H54 (cell line): ENCODE measurements at regions not wholly inside any gene's neighbourhood (a gene's known extent, or its start where the extent isn't known, plus 50 kb on each side); places are given as distances from the start of the nearest gene placed in this dataset.

Experiments used
- DNase-seq: peaks from one replicate; pipeline ENCODE4 v3.0.0; 2011; ENCODE audit warnings: low spot score, mixed read lengths; ENCODE audit not compliant: insufficient read length
- FAIRE-seq: peaks from 3 replicates; lab custom pipeline; 2011; peaks lifted over from hg19 to GRCh38; lab: Jason Lieb, UNC
- POLR2A ChIP-seq: IDR thresholded peaks from 2 replicates; pipeline ENCODE4 v1.6.1; 2011; ENCODE audit warnings: low read depth, mild to moderate bottlenecking, low read length

- DNase-seq (no peak), FAIRE-seq (no peak)
- no peak for TF ChIP-seq POLR2A
These were observed 192.8 kb upstream of the TSC22D1 start for GRCh38 chr13:44768775-44769581.

- FAIRE-seq (no peak), DNase-seq (no peak)
- TF ChIP-seq POLR2A, result no peak
These were observed 192.1 kb upstream of the TSC22D1 start for GRCh38 chr13:44768239-44768638.

DNA sequence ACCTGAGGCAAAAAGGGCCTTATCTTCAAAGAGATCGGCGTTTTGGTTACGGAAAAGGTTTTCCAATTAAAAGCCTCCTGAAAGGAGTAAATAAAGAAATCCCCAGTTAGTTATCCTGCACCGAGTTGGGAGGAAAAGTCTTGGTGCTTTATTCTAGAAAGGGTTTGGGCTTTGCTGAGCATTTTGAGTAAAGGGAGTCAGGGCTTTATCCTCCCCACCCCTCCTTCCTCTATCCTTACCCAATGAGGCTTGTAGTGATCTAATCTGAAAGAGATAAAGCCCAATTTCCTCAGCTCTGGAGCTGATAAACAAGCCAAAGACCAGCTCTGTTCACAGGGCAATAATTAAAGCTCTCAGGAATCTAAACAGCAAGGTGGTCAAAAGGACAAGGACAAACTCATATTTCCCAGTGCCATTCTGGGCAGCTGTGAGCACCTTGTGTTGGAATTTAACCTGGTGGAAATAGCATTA lies 188.9 kb upstream of the TSC22D1 start:
- FAIRE-seq (no peak), DNase-seq (no peak)
- no peak for TF ChIP-seq POLR2A

- DNase-seq (no peak), FAIRE-seq (no peak)
- no peak for TF ChIP-seq POLR2A
These were observed 188.2 kb upstream of the TSC22D1 start for GRCh38 chr13:44764302-44764692.

DNA sequence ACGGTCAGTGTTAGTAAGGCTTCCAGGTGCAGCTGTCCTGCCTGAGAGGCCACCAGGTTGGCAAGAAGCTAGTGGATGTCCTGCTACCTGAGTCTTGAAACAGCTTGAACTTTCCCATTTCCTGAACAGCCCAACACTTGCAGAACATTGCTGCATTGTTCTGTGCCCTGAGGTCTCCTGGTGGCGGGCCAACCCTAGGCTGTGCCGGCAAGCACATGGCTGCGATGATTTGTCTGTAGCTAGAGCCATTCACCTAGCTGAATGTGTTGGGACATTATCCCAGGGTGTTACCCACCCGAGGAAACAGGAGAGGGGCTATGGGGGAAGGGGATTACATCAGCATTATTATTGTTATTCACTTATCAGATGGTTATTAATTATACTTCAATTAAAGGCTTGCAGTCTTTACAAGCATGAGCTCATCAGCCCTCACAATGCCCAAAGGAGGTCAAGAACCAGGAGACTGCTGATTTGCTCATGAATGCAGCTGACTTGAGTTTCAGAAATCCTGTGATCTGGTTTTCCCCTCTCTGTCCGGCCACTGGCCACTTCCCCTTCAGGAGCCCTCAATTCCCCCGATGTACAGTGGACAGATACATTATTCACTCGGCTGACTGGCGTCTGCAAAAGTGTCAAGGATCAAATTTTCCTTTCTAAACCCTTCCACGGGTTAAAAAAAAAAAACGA lies 187.6 kb upstream of the TSC22D1 start:
- FAIRE-seq, result no peak
- no peak for DNase-seq
- no peak for TF ChIP-seq POLR2A

GRCh38 chr13:44762911-44763310 lies 186.8 kb upstream of the TSC22D1 start:
- TF ChIP-seq POLR2A, result no peak
- DNase-seq (no peak), FAIRE-seq (no peak)

- FAIRE-seq, result no peak
These were observed 184.3 kb upstream of the TSC22D1 start for GRCh38 chr13:44760434-44760833.

GRCh38 chr13:44759384-44760360 lies 183.5 kb upstream of the TSC22D1 start:
- DNase-seq (no peak), FAIRE-seq (no peak)
- no peak for TF ChIP-seq POLR2A

More at GRCh38 chr13:44760434-44760833, 184.3 kb upstream of the TSC22D1 start:
- no peak for TF ChIP-seq POLR2A
- DNase-seq, result no peak

DNA sequence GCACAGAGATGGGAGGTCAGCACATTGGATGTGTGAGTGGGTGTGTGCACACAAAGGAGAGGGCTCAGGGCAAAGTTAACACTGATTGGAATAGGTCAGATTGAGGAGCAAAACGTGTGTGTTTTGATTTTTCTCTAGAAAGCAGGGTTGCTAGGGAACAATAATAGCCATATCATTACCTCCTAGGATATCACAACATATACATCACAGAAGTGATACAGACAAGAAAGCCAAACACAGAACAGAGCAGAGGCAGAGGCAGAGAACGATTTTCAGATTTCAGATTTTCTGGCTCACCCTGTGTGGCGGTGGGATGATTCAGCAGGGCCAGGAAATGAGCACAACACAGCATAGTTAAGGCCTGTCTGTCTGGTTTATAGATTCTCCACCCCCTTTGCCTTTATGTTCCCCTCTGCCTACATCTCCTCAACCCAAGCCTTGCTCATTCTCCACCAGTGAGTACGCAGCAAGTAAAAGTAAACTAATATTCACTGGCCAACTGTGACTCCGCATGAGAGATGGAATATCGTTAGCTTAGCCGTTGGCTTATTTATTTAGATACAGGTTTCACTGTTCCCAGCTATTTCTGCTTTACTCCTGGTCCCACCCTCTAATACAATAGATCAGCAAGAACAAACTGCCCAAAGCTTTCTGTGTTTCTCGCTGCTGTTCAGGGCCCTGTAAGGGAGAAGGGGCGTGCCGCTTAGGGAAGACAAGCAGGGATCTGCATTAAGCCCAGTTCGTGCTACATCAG lies 182.7 kb upstream of the TSC22D1 start:
- FAIRE-seq, result peak; percentile 43
- no peak for TF ChIP-seq POLR2A
- peak; percentile 50 for DNase-seq

- FAIRE-seq, result no peak
- no peak for TF ChIP-seq POLR2A
- no peak for DNase-seq
These were observed 181.5 kb upstream of the TSC22D1 start for GRCh38 chr13:44757671-44758070.

DNA sequence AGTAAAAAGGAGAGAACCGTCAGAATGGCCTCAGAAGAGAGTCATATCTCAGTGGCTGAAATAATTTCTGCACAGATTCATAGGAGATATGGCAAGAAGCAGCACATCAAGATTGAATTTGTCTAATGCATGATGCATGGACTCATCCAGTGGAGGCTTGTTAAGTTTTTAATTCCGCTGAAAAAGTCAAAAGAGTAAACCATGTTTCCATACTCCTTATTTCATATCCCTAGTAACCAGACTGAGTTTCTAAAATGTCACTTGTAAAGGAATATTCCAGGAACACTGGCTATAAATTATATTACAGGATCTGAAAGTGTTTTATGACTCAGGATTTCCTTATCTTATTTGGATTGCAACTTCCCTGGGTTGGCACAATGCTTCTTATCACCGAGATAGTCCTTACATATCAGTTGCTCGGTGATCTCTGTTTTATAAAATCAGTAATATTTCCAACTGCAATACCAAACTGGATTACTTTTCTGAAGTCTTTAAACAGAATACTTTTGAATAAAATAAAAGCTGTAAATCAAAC lies 180.2 kb upstream of the TSC22D1 start:
- FAIRE-seq (no peak), DNase-seq (no peak)

GRCh38 chr13:44755872-44756271 lies 179.7 kb upstream of the TSC22D1 start:
- DNase-seq (no peak), FAIRE-seq (no peak)
- no peak for TF ChIP-seq POLR2A

More for the DNA sequence above, 180.2 kb upstream of the TSC22D1 start:
- no peak for TF ChIP-seq POLR2A
